Lung (tissue), 11 donors: ENCODE measurements at regions not wholly inside any gene's neighbourhood (a gene's known extent, or its start where the extent isn't known, plus 50 kb on each side); places are given as distances from the start of the nearest gene placed in this dataset.

Experiments used
- ATAC-seq: fragments of 200-7000 bp; cut with Tn5 transposase; one replicate; pipeline ENCODE4 v1.9.1; 2020; ENCODE audit warnings: moderate number of reproducible peaks; ENCODE audit not compliant: insufficient read depth, low FRiP score
- DNase-seq, 3 donors: peaks; one replicate each; pipeline ENCODE4 v3.0.0-alpha.2; 2013 to 2017
- H3K27ac ChIP-seq, 2 donors: one replicate each; pipeline ENCODE4 v1.5.1; 2013; ENCODE audit warnings: mild to moderate bottlenecking in 2 of 2, moderate library complexity in 2 of 2, control low read depth in 1 of 2, inconsistent platforms in 1 of 2, low read depth in 1 of 2, low read length in 1 of 2
- H3K27me3 ChIP-seq, 3 donors: one replicate each; pipeline ENCODE4 v1.5.1; 2013; ENCODE audit warnings: low read length in 2 of 3; ENCODE audit not compliant: control insufficient read depth in 3 of 3, insufficient read depth in 3 of 3
- H3K36me3 ChIP-seq, 4 donors: one replicate each; pipeline ENCODE4 v1.5.1; 2013; ENCODE audit warnings: low read length in 4 of 4, mild to moderate bottlenecking in 1 of 4, moderate library complexity in 1 of 4; ENCODE audit not compliant: control insufficient read depth in 4 of 4, insufficient read depth in 4 of 4
- H3K4me1 ChIP-seq, 5 donors: one replicate each; pipeline ENCODE4 v1.5.1; 2013; ENCODE audit warnings: low read length in 5 of 5, mild to moderate bottlenecking in 2 of 5, moderate library complexity in 1 of 5; ENCODE audit not compliant: control insufficient read depth in 5 of 5, insufficient read depth in 5 of 5
- H3K4me3 ChIP-seq: one replicate; pipeline ENCODE4 v1.5.1; 2013; ENCODE audit warnings: mild to moderate bottlenecking, control low read depth, moderate library complexity
- H3K9ac ChIP-seq, 2 donors: one replicate each; pipeline ENCODE4 v1.5.1; 2013; ENCODE audit warnings: low read length in 2 of 2, control low read depth in 1 of 2; ENCODE audit not compliant: insufficient read depth in 1 of 2
- H3K9me3 ChIP-seq, 4 donors: one replicate each; pipeline ENCODE4 v1.5.1; 2013; ENCODE audit warnings: low read length in 3 of 4, mild to moderate bottlenecking in 1 of 4, moderate library complexity in 1 of 4; ENCODE audit not compliant: control insufficient read depth in 4 of 4, insufficient read depth in 3 of 4
- WGBS, 2 donors: extraction: QIAGEN DNeasy Blood & Tissue Kit; methylation state at CpG; one replicate each; pipeline ENCODE4 v1.1.7; 2013; 5-methylcytosine and 5-hydroxymethylcytosine counted together
- TF ChIP-seq, protein P1 (sequence below): IDR thresholded peaks from 2 replicates; pipeline ENCODE4 v1.5.1; 2012; ENCODE audit warnings: mild to moderate bottlenecking; ENCODE audit errors: control extremely low read depth, extremely low read depth
- donor health status: control.
- donor health status: control.
- donor health status: Bipolar disorder and iron deficiency.
- donor health status: healthy.
- donor health status: DM: yes; HTN: yes; CAD: no.

DNA sequence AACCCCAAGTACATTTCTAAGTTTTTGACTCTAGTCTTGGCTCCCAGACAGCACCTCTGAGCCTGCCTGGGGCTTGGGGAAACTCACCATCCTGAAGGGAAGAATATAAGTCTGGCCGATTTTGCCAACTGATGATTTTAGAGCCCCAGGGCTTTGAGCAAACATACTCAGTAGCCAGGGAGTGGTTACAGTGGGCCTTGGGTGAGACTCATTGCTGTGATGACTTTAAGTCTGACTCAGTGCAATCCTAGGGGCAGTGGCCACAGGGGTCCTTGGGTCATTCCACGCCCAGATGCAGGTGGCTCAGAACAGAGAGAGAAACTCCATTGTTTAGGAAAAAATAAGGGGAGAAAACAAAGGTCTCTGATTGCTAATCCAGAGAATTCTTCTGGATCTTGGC lies 312.0 kb upstream of the EDIL3 start:
- Histone ChIP-seq H3K27ac (no peak overlapping the region), H3K9me3 (peaks cover 0 to 5% (median 0%) of the 10 kb centered on the region in 4 donors), H3K4me1 (no peaks in the 10 kb centered on the region), H3K4me3 (no peak overlapping the region), H3K27me3 (no peaks in the 10 kb centered on the region), H3K9ac (no peak overlapping the region), H3K36me3 (no peaks in the 10 kb centered on the region)
- ATAC-seq (no peak), DNase-seq (no peak)
- WGBS, 2 donors = 88 to 90% methylated on average over 2 of the region's 2 CpGs
- TF ChIP-seq, protein P1, sequence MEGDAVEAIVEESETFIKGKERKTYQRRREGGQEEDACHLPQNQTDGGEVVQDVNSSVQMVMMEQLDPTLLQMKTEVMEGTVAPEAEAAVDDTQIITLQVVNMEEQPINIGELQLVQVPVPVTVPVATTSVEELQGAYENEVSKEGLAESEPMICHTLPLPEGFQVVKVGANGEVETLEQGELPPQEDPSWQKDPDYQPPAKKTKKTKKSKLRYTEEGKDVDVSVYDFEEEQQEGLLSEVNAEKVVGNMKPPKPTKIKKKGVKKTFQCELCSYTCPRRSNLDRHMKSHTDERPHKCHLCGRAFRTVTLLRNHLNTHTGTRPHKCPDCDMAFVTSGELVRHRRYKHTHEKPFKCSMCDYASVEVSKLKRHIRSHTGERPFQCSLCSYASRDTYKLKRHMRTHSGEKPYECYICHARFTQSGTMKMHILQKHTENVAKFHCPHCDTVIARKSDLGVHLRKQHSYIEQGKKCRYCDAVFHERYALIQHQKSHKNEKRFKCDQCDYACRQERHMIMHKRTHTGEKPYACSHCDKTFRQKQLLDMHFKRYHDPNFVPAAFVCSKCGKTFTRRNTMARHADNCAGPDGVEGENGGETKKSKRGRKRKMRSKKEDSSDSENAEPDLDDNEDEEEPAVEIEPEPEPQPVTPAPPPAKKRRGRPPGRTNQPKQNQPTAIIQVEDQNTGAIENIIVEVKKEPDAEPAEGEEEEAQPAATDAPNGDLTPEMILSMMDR = no peak

DNA sequence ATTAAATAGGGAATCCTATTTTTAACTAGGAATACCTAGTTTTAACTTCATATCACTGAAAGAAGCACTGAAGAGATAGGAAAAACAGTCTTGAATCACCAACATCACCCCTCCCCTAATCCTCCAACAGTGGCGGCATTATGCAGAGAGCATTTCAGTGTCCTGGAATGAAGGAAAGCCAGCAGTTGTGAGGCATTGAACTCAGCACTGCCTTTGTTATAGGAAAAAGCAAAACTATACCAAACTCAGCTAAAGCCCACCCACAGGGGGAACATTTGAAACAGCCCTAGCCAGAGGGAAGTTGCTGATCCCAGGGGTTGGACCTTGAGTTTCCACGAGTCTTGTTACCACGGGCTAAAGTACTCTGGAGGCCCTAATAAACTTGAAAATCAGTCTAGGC lies 310.6 kb upstream of the EDIL3 start:
- no peaks in the 10 kb centered on the region for H3K36me3 ChIP-seq
- no peak overlapping the region for H3K9ac ChIP-seq
- H3K9me3 ChIP-seq = peaks cover 0 to 5% (median 0%) of the 10 kb centered on the region in 4 donors
- DNase-seq (no peak), ATAC-seq (no peak)
- no peaks in the 10 kb centered on the region for H3K27me3 ChIP-seq
- H3K4me3 ChIP-seq = no peak overlapping the region
- 92 to 95% methylated on average over 3 of the region's 3 CpGs for WGBS, 2 donors
- no peaks in the 10 kb centered on the region for H3K4me1 ChIP-seq
- H3K27ac ChIP-seq = no peak overlapping the region
- TF ChIP-seq, protein P1 = no peak

- Histone ChIP-seq H3K27me3 (no peaks in the 10 kb centered on the region), H3K4me3 (no peak overlapping the region), H3K36me3 (no peaks in the 10 kb centered on the region), H3K9ac (no peak overlapping the region), H3K9me3 (peaks cover 0 to 5% (median 0%) of the 10 kb centered on the region in 4 donors), H3K27ac (no peak overlapping the region), H3K4me1 (no peaks in the 10 kb centered on the region)
- TF ChIP-seq, protein P1 = no peak
- 82 to 85% methylated on average over 4 of the region's 4 CpGs for WGBS, 2 donors
- DNase-seq (no peak), ATAC-seq (no peak)
Observed at GRCh38 chr5:84693256-84693655, 308.6 kb upstream of the EDIL3 start.

GRCh38 chr5:84688566-84688965 lies 303.9 kb upstream of the EDIL3 start:
- Histone ChIP-seq H3K9ac (no peak overlapping the region), H3K36me3 (no peaks in the 10 kb centered on the region), H3K4me1 (no peaks in the 10 kb centered on the region), H3K27me3 (no peaks in the 10 kb centered on the region), H3K9me3 (no peaks in the 10 kb centered on the region), H3K4me3 (no peak overlapping the region), H3K27ac (no peak overlapping the region)
- WGBS, 2 donors = 41 to 53% methylated on average over 3 of the region's 3 CpGs
- ATAC-seq = no peak
- TF ChIP-seq, protein P1 = no peak
- no peak for DNase-seq
